HG02759 (cell line): ENCODE measurements at regions not wholly inside any gene's neighbourhood (a gene's known extent, or its start where the extent isn't known, plus 50 kb on each side); places are given as distances from the start of the nearest gene placed in this dataset.
A peak's percentile ranks its signal among the peaks of the same experiment; 100 is the strongest.
"Not testable (repeated sequence)": the region's sequence is repeated elsewhere in the genome, so short reads cannot be mapped to it uniquely, and the experiment has no call there.

Experiments
- ATAC-seq: cut with Tn5 transposase; IDR thresholded peaks from one replicate; pipeline ENCODE4 v1.9.1; 2021; ENCODE audit warnings: mild to moderate bottlenecking, moderate library complexity; ENCODE audit not compliant: unreplicated experiment

GRCh38 chr10:125554753-125555152 is 128.2 kb downstream of the TEX36 start:
- no peak for ATAC-seq

- ATAC-seq: no peak
These were observed 128.8 kb downstream of the TEX36 start for GRCh38 chr10:125554016-125554703.

DNA sequence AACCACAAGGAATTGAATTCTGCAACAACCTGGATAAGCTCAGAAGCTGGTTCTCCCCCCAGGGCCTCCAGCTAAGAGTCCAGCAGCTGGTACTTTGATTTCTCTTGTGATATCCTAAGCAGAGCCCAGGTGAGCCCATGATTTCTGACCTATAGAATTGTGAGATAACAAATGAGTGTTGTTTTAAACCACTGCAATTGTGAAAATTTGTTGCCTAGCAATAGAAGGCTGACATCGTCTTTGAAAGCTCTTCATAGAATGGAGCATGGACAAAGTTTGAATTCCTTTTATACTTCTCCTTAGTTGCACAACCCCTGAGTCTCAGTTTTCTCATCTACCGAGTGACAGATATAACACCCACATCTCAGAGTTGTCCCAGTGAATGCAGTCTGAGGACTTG is 129.9 kb downstream of the TEX36 start:
- ATAC-seq: no peak

- ATAC-seq: no peak
These were observed 131.7 kb downstream of the TEX36 start for GRCh38 chr10:125551247-125551646.

- ATAC-seq: no peak
These were observed 132.6 kb downstream of the TEX36 start for GRCh38 chr10:125550362-125550761.

GRCh38 chr10:125549653-125550052 is 133.3 kb downstream of the TEX36 start:
- ATAC-seq: no peak

DNA sequence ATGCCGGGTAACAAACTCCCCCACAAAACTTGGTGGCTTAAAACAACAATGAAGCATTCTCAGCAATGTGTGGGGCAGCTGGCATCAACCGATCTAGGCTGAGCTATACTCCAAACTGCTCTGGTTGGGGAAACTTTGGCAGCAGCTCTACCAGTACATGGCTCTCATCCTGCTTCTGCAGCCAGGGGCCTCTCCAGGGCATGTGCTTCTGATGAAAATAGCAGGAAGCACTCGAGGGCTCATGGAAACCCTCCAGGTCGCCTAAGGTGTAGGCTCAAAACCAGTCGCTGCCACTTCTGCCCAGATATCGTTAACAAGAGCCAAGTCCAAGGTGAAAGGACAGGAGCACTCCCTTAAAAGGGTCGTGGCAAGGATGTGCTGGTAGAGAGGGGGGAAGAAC is 134.1 kb downstream of the TEX36 start:
- no peak for ATAC-seq

DNA sequence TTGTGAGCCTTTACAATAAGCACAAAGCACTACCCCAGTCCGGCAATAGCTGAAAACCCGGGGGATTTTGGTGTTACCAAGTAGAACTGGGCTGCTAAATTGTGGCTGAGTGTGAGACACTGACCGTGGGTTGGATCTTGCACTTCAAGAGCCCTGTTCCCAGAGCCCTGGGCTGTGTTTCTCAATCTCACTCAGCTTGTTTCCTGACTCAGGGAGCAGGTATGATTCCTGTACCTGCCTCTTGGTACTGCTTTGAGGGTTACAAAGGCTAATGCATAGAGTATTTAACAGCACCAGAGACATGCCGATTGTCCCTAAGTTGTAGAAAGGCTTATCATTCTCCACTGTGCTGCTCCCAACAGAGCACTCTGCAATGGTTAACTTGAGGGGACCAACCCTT is 134.6 kb downstream of the TEX36 start:
- ATAC-seq: no peak

- ATAC-seq: no peak
These were observed 135.8 kb downstream of the TEX36 start for GRCh38 chr10:125547010-125547650.

- ATAC-seq: no peak
These were observed 139.2 kb downstream of the TEX36 start for GRCh38 chr10:125543796-125544195.

- no peak for ATAC-seq
These were observed 143.8 kb downstream of the TEX36 start for GRCh38 chr10:125538947-125539731.

DNA sequence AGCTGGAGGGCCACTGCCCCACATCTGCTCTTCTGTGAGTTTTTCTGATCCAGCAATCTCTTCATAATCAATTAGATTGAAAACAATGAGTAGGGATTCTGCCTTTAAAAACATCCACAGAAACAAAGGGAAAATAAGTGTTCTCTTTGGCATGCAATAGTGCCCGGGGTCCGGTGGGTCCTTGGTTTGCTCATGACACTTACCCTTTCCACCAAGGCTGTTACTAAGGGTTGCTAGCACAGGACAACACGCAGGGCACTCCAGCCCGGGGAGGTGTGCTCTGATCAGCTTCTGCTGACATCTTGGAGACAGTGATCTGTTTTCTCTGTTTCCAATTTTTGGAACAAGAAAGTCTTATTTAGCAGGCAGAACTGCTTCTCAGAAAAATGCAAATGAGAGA is 146.7 kb downstream of the TEX36 start:
- ATAC-seq: no peak

- no peak for ATAC-seq
These were observed 147.4 kb downstream of the TEX36 start for GRCh38 chr10:125535559-125535958.

GRCh38 chr10:125534515-125534914 is 148.4 kb downstream of the TEX36 start:
- no peak for ATAC-seq

DNA sequence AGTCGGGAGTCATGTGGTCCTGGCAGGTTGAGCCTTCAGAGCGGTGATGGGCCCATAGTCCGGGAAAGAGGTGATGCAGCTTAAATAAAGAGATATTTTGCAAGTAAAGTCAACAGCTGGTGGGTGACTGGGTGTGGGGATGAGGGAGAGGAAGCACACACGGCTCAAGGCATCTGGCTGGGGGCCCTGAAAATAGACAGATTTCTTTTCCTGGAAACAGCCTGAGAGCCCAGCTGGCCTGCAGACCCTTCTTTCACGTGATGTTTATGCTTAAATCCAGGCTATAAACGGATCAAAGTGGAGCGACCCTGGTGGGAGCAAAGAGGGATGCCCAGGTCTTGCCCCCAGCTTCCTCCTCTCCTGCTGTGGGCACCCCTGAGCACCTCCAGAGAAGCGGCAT is 149.1 kb downstream of the TEX36 start:
- no peak for ATAC-seq

GRCh38 chr10:125531465-125531864 is 151.5 kb downstream of the TEX36 start:
- ATAC-seq: no peak

GRCh38 chr10:125523347-125523746 is 159.6 kb downstream of the TEX36 start:
- no peak for ATAC-seq

GRCh38 chr10:125521721-125522680 is 161.0 kb downstream of the TEX36 start:
- peak; percentile 70 for ATAC-seq

DNA sequence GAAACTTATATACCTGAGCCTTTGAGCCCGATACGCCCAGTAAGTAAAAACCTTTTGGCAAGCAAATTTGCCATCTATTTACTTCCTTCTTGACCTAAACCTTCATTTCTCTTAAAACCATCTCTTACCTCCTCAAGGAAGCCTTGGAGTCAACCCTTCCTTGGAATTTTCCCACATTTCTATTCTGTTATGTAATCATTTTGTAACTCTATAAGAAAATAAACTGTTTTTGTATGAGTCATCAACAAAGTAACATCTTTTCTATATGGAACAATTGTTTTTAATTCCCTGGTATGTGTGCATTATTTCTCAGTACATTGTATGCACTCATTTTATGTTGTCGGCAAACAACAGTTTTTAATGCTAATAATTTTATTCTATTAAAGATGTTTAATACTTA is 162.0 kb downstream of the TEX36 start:
- ATAC-seq: no peak

- ATAC-seq: not testable (repeated sequence)
These were observed 164.6 kb downstream of the TEX36 start for GRCh38 chr10:125518397-125518796.

DNA sequence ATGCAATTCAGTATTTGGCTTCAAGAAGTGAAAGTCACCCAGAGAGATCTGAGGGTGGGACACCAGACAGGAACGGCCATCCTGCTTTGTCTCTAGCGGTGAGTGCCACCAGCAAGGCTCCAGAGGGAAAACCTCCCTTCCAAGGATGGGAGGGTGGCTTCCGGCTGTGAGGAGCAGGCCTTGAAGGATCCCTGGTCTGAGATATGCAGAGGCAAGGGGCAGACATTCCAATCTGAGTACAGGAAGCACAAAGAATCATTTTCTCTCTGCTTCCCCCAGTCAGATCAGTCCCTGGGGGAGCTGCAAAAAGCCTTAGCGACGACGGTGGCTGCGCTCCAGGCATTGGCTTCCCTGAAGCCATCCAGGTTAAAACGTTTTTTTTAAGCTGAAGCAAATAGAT is 167.4 kb downstream of the TEX36 start:
- ATAC-seq: no peak
